ENCODE measurements at regions not wholly inside any gene's neighbourhood (a gene's known extent, or its start where the extent isn't known, plus 50 kb on each side); places are given as distances from the start of the nearest gene placed in this dataset.

- TF ChIP-seq, protein P1, sequence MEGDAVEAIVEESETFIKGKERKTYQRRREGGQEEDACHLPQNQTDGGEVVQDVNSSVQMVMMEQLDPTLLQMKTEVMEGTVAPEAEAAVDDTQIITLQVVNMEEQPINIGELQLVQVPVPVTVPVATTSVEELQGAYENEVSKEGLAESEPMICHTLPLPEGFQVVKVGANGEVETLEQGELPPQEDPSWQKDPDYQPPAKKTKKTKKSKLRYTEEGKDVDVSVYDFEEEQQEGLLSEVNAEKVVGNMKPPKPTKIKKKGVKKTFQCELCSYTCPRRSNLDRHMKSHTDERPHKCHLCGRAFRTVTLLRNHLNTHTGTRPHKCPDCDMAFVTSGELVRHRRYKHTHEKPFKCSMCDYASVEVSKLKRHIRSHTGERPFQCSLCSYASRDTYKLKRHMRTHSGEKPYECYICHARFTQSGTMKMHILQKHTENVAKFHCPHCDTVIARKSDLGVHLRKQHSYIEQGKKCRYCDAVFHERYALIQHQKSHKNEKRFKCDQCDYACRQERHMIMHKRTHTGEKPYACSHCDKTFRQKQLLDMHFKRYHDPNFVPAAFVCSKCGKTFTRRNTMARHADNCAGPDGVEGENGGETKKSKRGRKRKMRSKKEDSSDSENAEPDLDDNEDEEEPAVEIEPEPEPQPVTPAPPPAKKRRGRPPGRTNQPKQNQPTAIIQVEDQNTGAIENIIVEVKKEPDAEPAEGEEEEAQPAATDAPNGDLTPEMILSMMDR (IDR thresholded peaks at IDR 0.05): no peak
- TF ChIP-seq POLR2A (IDR thresholded peaks at IDR 0.05): no peak
Measured at GRCh38 chr1:185578293-185578692, 155.9 kb upstream of the HMCN1 start.
